ENCODE measurements at regions not wholly inside any gene's neighbourhood (a gene's known extent, or its start where the extent isn't known, plus 50 kb on each side); places are given as distances from the start of the nearest gene placed in this dataset.
"Not testable (repeated sequence)": the region's sequence is repeated elsewhere in the genome, so short reads cannot be mapped to it uniquely, and the experiment has no call there.

DNA sequence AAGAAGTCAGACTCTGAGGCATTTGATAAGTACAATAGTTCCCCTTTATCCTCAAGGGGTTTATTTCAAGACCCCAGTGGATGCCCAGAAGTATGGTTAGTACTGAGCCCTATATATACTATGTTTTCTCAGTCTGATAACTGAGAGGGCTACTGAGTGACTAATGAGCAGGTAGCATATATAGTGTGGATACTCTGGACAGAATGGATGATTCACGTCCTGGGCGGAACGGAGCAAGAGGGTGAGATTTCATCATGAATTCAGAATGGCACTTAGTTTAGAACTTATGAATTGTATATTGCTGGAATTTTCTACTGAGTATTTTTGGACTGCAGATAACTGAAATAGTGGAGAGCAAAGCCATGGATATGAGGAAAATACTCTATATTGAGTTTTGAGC lies 457.6 kb downstream of the PLK2 start:
- no peak for DNase-seq

- DNase-seq = no peak
Measured at GRCh38 chr5:57993866-57994265, 466.0 kb downstream of the PLK2 start.

GRCh38 chr5:57989378-57989777 lies 470.5 kb downstream of the PLK2 start:
- no peak for DNase-seq

DNA sequence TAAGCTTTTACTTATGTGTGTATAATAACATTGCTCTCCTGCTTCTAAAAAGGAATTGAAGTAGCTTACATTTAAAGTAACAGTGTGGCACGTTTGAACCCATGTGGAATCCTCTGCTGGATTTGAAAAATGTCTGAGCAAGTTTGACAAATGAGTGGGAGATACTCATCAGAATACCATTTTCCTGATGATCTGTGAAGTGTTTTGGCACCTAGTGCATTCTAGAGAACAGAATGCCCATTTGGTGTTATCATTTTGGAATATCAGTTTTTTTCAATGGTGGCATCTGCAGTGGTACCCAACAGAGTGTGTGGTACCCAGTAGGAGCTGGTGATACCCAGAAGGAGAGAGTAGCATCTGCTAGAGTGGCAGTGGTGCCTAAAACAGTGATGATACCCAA lies 471.1 kb downstream of the PLK2 start:
- no peak for DNase-seq

GRCh38 chr5:57987552-57987951 lies 472.3 kb downstream of the PLK2 start:
- DNase-seq = no peak

DNA sequence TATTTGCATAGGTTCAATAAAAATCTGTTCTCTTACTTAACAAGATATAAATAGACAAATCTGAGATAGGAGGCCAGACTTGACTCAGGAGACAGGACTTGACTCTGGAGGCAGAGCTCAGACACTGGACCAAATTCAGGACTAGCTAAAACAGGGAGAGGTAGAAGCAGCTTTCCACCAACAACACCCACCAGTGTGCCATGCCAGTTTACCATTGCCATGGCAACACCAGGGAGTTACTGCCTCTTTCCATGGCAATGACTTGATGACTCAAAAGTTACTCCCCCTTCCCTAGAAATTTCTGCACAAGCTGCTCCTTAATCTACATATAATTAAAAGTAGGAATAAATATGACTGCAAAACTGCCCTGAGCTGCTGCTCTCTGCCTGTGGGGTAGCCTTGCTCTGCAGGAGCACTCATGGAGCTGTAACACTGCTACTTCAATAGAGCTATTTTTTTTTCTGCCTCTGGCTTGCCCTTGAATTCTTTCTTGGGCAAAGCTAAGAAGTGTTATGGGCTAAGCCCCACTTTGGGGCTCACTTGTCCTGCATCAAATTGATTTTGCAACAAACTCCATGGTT lies 473.0 kb downstream of the PLK2 start:
- no peak for DNase-seq

DNA sequence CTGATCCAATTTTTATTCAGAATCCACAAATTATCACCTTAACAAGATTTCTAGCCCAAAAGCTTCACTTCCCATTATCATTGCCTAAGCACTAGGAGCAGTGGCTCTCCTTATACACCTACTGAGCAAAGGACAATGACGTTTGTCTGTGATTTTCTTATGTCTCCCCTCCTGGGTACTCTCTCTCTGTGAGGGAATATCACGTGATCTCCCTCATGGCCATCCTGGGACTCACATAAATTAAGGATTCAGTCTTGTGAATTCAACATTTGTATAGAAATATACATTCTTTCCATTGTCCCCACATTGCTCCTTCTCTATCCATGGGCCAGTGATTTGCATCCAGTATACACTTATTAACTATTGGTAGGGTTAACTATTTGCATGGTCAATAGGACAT lies 476.5 kb downstream of the PLK2 start:
- DNase-seq = no peak

- no peak for DNase-seq
Measured at GRCh38 chr5:57979671-57980070, 480.2 kb downstream of the PLK2 start.

DNA sequence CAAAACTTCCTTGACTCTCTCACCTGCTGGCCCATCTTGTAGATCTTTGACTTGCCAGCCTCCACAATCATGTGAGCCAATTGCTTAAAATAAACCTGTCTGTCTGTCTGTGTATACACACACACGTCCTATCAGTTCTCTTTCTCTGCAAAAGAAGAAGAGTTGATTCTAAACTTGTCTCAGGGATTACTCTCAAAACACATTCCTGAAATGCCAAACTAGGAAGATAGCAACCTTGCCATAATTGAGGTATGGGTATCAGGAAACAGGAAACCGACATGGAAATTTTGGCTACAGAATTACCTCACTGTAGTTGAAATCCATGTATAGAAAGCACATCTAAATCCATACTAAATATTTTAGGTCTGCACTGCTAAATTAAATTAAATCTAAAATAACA lies 483.4 kb downstream of the PLK2 start:
- DNase-seq = no peak

DNA sequence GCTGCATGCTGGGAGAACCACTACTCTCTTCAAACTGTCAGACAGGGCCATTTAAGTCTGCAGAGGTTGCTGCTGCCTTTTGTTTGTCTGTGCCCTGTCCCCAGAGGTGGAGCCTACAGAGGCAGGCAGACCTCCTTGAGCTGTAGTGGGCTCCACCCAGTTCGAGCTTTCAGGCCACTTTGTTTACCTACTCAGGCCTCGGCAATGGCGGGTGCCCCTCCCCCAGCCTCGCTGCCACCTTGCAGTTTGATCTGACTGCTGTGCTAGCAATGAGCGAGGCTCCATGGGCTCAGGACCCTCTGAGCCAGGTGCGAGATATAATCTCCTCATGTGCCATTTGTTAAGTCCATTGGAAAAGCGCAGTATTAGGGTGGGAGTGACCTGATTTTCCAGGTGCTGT lies 487.8 kb downstream of the PLK2 start:
- DNase-seq = not testable (repeated sequence)

- DNase-seq = no peak
Measured at GRCh38 chr5:57960569-57960968, 478.0 kb upstream of the ACTBL2 start.

GRCh38 chr5:57956636-57957035 lies 474.0 kb upstream of the ACTBL2 start:
- DNase-seq = no peak

GRCh38 chr5:57955511-57955910 lies 472.9 kb upstream of the ACTBL2 start:
- DNase-seq = no peak

- no peak for DNase-seq
Measured at GRCh38 chr5:57953792-57954191, 471.2 kb upstream of the ACTBL2 start.

GRCh38 chr5:57950616-57951228 lies 468.1 kb upstream of the ACTBL2 start:
- DNase-seq = no peak

- DNase-seq = no peak
Measured at GRCh38 chr5:57948091-57948490, 465.5 kb upstream of the ACTBL2 start.

GRCh38 chr5:57947181-57947580 lies 464.6 kb upstream of the ACTBL2 start:
- no peak for DNase-seq

DNA sequence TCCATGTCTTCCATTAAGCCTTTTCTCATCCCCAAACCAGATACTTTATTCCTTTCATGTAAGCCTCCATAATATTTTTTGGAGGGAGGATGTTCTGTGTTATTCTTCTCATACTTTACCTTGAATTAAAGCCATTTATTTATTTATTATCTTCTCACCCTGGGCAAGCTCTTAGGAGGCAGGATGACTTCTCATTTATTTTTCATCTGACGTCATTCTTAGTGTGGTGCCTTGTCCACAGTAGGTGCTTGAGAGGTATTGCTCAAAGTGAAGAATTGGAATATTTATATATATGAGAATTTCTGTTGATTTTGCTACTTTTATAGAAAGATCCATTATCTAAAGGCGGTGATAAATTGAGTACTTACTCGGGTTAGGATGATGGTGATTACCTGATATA lies 458.3 kb upstream of the ACTBL2 start:
- no peak for DNase-seq

DNA sequence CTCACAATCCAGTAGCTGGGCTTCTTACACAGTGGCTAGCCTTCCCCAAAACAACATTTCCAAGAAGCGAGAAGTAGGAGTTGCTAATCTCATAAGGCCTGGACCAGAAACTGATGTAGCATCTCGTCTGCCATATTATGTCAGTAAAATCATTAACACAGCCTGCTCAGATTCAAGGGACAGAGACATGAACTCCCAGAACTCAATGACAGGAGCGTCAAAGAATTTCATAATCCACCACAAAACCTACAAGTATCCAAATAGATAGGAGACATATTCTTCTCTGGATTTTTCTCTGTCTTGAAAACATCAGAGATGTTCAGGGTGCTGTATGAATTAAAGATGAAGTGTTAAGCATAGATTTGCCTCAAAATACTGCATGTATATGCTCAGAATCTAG lies 457.6 kb upstream of the ACTBL2 start:
- DNase-seq = no peak

DNA sequence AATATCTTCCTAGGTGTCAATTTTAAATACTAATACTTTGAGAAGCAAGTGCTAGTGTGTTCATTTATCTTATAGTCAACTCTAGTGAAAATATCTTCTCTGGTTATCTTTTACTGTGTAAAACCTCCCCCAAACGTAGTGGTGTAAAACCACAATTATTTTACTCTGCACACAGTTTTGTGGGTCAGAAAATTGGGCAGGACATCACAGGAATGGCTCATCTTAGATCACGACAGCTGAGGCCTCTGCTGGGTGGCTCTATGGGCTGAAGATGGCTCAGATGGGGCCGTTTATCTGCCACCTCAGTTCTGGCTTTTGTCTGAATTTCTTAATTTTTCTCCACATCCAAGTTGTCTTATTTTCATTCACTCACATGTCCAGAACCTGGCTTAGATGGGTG lies 457.2 kb upstream of the ACTBL2 start:
- no peak for DNase-seq

GRCh38 chr5:57939335-57939734 lies 456.7 kb upstream of the ACTBL2 start:
- no peak for DNase-seq

GRCh38 chr5:57938174-57938557 lies 455.6 kb upstream of the ACTBL2 start:
- no peak for DNase-seq

- no peak for DNase-seq
Measured at GRCh38 chr5:57937501-57938173, 455.0 kb upstream of the ACTBL2 start.

GRCh38 chr5:57937025-57937424 lies 454.4 kb upstream of the ACTBL2 start:
- DNase-seq = no peak

GRCh38 chr5:57932761-57933160 lies 450.1 kb upstream of the ACTBL2 start:
- no peak for DNase-seq
